GM12878 (cell line): ENCODE measurements at regions not wholly inside any gene's neighbourhood (a gene's known extent, or its start where the extent isn't known, plus 50 kb on each side); places are given as distances from the start of the nearest gene placed in this dataset.

Source experiments
- ATAC-seq: fragments of 200-7000 bp; cut with Tn5 transposase; 3 replicates; pipeline ENCODE4 v1.9.1; 2020; ENCODE audit warnings: mild to moderate bottlenecking, moderate library complexity
- BruUV-seq: library from RNA; stranded (reverse); fragments of 400-500 nt; replicated peaks from 2 replicates; lab custom pipeline; 2021; lab: Mats Ljungman, UMichigan
- CTCF ChIA-PET: fragments of 300-600 bp; sonication (Branson Sonifier 250); formaldehyde crosslinking; extraction: SDS; loops from one replicate; lab custom pipeline; 2021; ENCODE audit warnings: inconsistent platforms; lab: Yijun Ruan, JAX
- POLR2A ChIA-PET: fragments of 350-600 bp; formaldehyde crosslinking; extraction: SDS; loops from one replicate; lab custom pipeline; 2021; ENCODE audit warnings: inconsistent platforms; lab: Charles Lee
- RAD21 ChIA-PET: fragments of 300-600 bp; sonication (Branson Sonifier 250); formaldehyde crosslinking; loops from one replicate; lab custom pipeline; 2023; ENCODE audit warnings: antibody characterized with exemption; ENCODE audit not compliant: unreplicated experiment; lab: Charles Lee
- SMC1A ChIA-PET: fragments of 300-600 bp; sonication (Branson Sonifier 250); formaldehyde crosslinking; loops from one replicate; lab custom pipeline; 2023; ENCODE audit not compliant: unreplicated experiment, uncharacterized antibody; lab: Charles Lee
- DNase-seq: peaks from one replicate; pipeline ENCODE4 v3.0.0-alpha.2; 2011; ENCODE audit warnings: low read depth, low spot score
- FAIRE-seq: peaks from 3 replicates; lab custom pipeline; 2011; peaks lifted over from hg19 to GRCh38; lab: Jason Lieb, UNC
- H2AFZ ChIP-seq: 2 replicates; pipeline ENCODE4 v1.6.0; 2011; ENCODE audit warnings: low read depth, low read length, control low read depth; ENCODE audit not compliant: control insufficient read depth
- H3K27ac ChIP-seq: 2 replicates; pipeline ENCODE4 v1.5.1; 2011; ENCODE audit warnings: control low read depth; ENCODE audit not compliant: control insufficient read depth, insufficient read depth
- H3K27me3 ChIP-seq, 2 experiments: replicated peaks in 1 of 2; 2 replicates each; pipeline versions ENCODE4 v1.6.0 to v1.6.1; 2011; ENCODE audit warnings: low read length in 1 of 2; ENCODE audit not compliant: control insufficient read depth in 2 of 2, insufficient read depth in 2 of 2
- H3K36me3 ChIP-seq, 2 experiments: 2 replicates each; pipeline ENCODE4 v1.5.1; 2011; ENCODE audit warnings: low read length in 1 of 2; ENCODE audit not compliant: control insufficient read depth in 2 of 2, insufficient read depth in 2 of 2
- H3K4me1 ChIP-seq: 2 replicates; pipeline ENCODE4 v1.6.1; 2011; ENCODE audit warnings: mild to moderate bottlenecking, low read length, moderate library complexity, mixed read lengths; ENCODE audit not compliant: control insufficient read depth, insufficient read depth
- H3K4me2 ChIP-seq: 2 replicates; pipeline ENCODE4 v1.6.0; 2011; ENCODE audit warnings: control low read depth; ENCODE audit not compliant: control insufficient read depth, insufficient read depth
- H3K4me3 ChIP-seq: fragments of 200-600 bp; sonication (generic); 2 replicates; pipeline ENCODE4 v1.5.1; 2016
- H3K79me2 ChIP-seq: 2 replicates; pipeline ENCODE4 v1.6.0; 2011; ENCODE audit warnings: low read length; ENCODE audit not compliant: control insufficient read depth, insufficient read depth
- H3K9ac ChIP-seq: 2 replicates; pipeline ENCODE4 v1.8.0; 2011; ENCODE audit warnings: low read length, control low read depth, mixed read lengths; ENCODE audit not compliant: control insufficient read depth, insufficient read depth
- H3K9me3 ChIP-seq: replicated peaks from 3 replicates; pipeline ENCODE4 v1.5.1; 2011; ENCODE audit warnings: mild to moderate bottlenecking, low read length; ENCODE audit not compliant: control insufficient read depth, insufficient read depth
- H4K20me1 ChIP-seq: 2 replicates; pipeline ENCODE4 v1.6.0; 2011; ENCODE audit not compliant: control insufficient read depth, insufficient read depth
- BCL3 ChIP-seq: IDR thresholded peaks from 2 replicates; pipeline ENCODE4 v1.6.1; 2011; ENCODE audit warnings: borderline replicate concordance, low read depth, mild to moderate bottlenecking, moderate library complexity, low read length; ENCODE audit not compliant: insufficient read depth, poor library complexity, severe bottlenecking
- CBX5 ChIP-seq: sonication (generic); IDR thresholded peaks from 2 replicates; pipeline ENCODE4 v1.6.1; 2016; ENCODE audit warnings: low read depth, moderate library complexity, mild to moderate bottlenecking, inconsistent platforms
- E2F8 ChIP-seq: fragments of 450-650 bp; IDR thresholded peaks from 2 replicates; pipeline ENCODE4 v1.6.1; 2018; ENCODE audit warnings: mild to moderate bottlenecking, low read depth, moderate library complexity; ENCODE audit not compliant: partially characterized antibody
- FOXK2 ChIP-seq: fragments of 450-650 bp; IDR thresholded peaks from 2 replicates; pipeline ENCODE4 v1.6.1; 2017; ENCODE audit warnings: mild to moderate bottlenecking, moderate library complexity
- JUNB ChIP-seq: IDR thresholded peaks from 2 replicates; pipeline ENCODE4 v1.6.1; 2016; ENCODE audit warnings: antibody characterized with exemption, mild to moderate bottlenecking
- NFYA ChIP-seq: IDR thresholded peaks from 2 replicates; pipeline ENCODE4 v1.6.1; 2011; ENCODE audit warnings: low read depth, mild to moderate bottlenecking, low read length, improper control_type of control experiment, borderline replicate concordance
- NR2F1 ChIP-seq: fragments of 450-650 bp; conservative IDR thresholded peaks from 2 replicates; pipeline ENCODE4 v1.6.1; 2017; ENCODE audit warnings: mild to moderate bottlenecking
- PML ChIP-seq: IDR thresholded peaks from 2 replicates; pipeline ENCODE4 v1.6.1; 2012; ENCODE audit warnings: low read length, inconsistent platforms
- TCF3 ChIP-seq: IDR thresholded peaks from 2 replicates; pipeline ENCODE4 v1.6.1; 2012; ENCODE audit warnings: low read depth, mild to moderate bottlenecking, low read length, borderline replicate concordance; ENCODE audit not compliant: insufficient read depth
- TCF7 ChIP-seq: IDR thresholded peaks from 2 replicates; pipeline ENCODE4 v1.6.1; 2014; ENCODE audit warnings: antibody characterized with exemption, borderline replicate concordance
- ZNF274 ChIP-seq: IDR thresholded peaks from one replicate; pipeline ENCODE4 v1.8.0; 2011; ENCODE audit not compliant: insufficient read length, insufficient read depth
- ZSCAN29 ChIP-seq: fragments of 450-650 bp; IDR thresholded peaks from 2 replicates; pipeline ENCODE4 v1.6.1; 2017; ENCODE audit warnings: mild to moderate bottlenecking, moderate library complexity
- WGBS: methylation state at CpG from one replicate; pipeline ENCODE4 v1.1.6; 2016; ENCODE audit warnings: low lambda C conversion rate; ENCODE audit not compliant: insufficient replicate concordance, insufficient coverage; ENCODE audit errors: missing lambda C conversion rate; 5-methylcytosine and 5-hydroxymethylcytosine counted together
- in situ Hi-C: fragments of 300-500 bp; cut with MboI; formaldehyde crosslinking; loops from 9 replicates; pipeline ENCODE4 v1.14.3; 2018; ENCODE audit warnings: mixed read lengths
- intact Hi-C: fragments of 100-400 bp; cut with micrococcal nuclease; formaldehyde crosslinking; loops from one replicate; pipeline ENCODE4 v1.14.2; 2022; ENCODE audit not compliant: unreplicated experiment

GRCh38 chr2:175817221-175817620 lies 184.8 kb downstream of the LNPK start:
- Histone ChIP-seq H4K20me1 (no peaks in the 10 kb centered on the region), H3K4me2 (no peak overlapping the region), H3K9ac (no peak overlapping the region), H3K4me1 (no peaks in the 10 kb centered on the region), H3K36me3 (no peaks in the 10 kb centered on the region), H3K9me3 (no peaks in the 10 kb centered on the region), H3K27me3 (no peaks in the 10 kb centered on the region), H3K79me2 (no peaks in the 10 kb centered on the region), H3K4me3 (no peak overlapping the region), H2AFZ (no peak overlapping the region), H3K27ac (no peak overlapping the region)
- TF ChIP-seq NR2F1: no peak
- no peak for TF ChIP-seq CBX5
- no peak for TF ChIP-seq E2F8
- TF ChIP-seq FOXK2: no peak
- TF ChIP-seq PML: no peak
- no peak for TF ChIP-seq TCF7
- CTCF ChIA-PET: no interaction called here
- 0% methylated on average over 2 of the region's 2 CpGs for WGBS
- FAIRE-seq (no peak), DNase-seq (no peak), ATAC-seq (no peak)
- SMC1A ChIA-PET: no interaction called here
- RAD21 ChIA-PET: no interaction called here
- POLR2A ChIA-PET: no interaction called here
- in situ Hi-C loops (no loop called here), intact Hi-C loops (no loop called here)
- no TSS peak for BruUV-seq

- CTCF ChIA-PET: interaction anchor here (0.7 kb wide), 1 partner anchor 504 kb away, joined by 3 read pairs; no protein-coding TSS in a partner anchor
- H3K4me2 ChIP-seq: no peak overlapping the region
- FAIRE-seq: no peak
Measured at GRCh38 chr2:175815537-175815936, 186.5 kb downstream of the LNPK start.

More at GRCh38 chr2:175815537-175815936, 186.5 kb downstream of the LNPK start:
- ChIA-PET POLR2A (no interaction called here), RAD21 (no interaction called here), SMC1A (no interaction called here)
- Histone ChIP-seq H3K4me1 (no peaks in the 10 kb centered on the region), H3K4me3 (no peak overlapping the region), H4K20me1 (no peaks in the 10 kb centered on the region; the same call in 1 of the 2 replicates), H3K9me3 (no peaks in the 10 kb centered on the region), H3K79me2 (no peaks in the 10 kb centered on the region), H3K9ac (no peak overlapping the region), H2AFZ (no peak overlapping the region), H3K36me3 (no peaks in the 10 kb centered on the region), H3K27ac (no peak overlapping the region), H3K27me3 (no peaks in the 10 kb centered on the region; a peak in 1 of 4 replicates)
- TF ChIP-seq TCF3: no peak
- TF ChIP-seq JUNB: no peak
- TF ChIP-seq ZNF274: no peak
- no peak for TF ChIP-seq NFYA
- TF ChIP-seq ZSCAN29: no peak
- TF ChIP-seq BCL3: no peak
- in situ Hi-C loops: no loop called here
- WGBS: 95% methylated on average over 1 of the region's 1 CpG
- ATAC-seq (no peak), DNase-seq (no peak)
- intact Hi-C loops: no loop called here
- no TSS peak for BruUV-seq
